Fibroblast of pulmonary artery (primary cell): ENCODE measurements at regions not wholly inside any gene's neighbourhood (a gene's known extent, or its start where the extent isn't known, plus 50 kb on each side); places are given as distances from the start of the nearest gene placed in this dataset.
"Not testable (repeated sequence)": the region's sequence is repeated elsewhere in the genome, so short reads cannot be mapped to it uniquely, and the experiment has no call there.

Experiments
- DNase-seq: peaks from one replicate; pipeline ENCODE4 v3.0.0-alpha.2; 2010; ENCODE audit warnings: low read depth
- H3K4me3 ChIP-seq: replicated peaks from 2 replicates; pipeline ENCODE4 v1.5.1; 2011; ENCODE audit warnings: low read depth, mild to moderate bottlenecking, control low read depth, low read length, moderate library complexity
- CTCF ChIP-seq: IDR thresholded peaks from 2 replicates; pipeline ENCODE4 v1.5.1; 2011; ENCODE audit warnings: mild to moderate bottlenecking, control low read depth, low read length, inconsistent platforms; ENCODE audit errors: missing control alignments

GRCh38 chr15:77901921-77902750 lies 175.4 kb downstream of the TBC1D2B start:
- TF ChIP-seq CTCF = peak; percentile 8
- no peak overlapping the region for H3K4me3 ChIP-seq
- DNase-seq = no peak

GRCh38 chr15:77901251-77901881 lies 176.1 kb downstream of the TBC1D2B start:
- H3K4me3 ChIP-seq = no peak overlapping the region
- no peak for TF ChIP-seq CTCF
- DNase-seq = no peak

GRCh38 chr15:77900331-77900963 lies 177.1 kb downstream of the TBC1D2B start:
- peak; percentile 41 for TF ChIP-seq CTCF

GRCh38 chr15:77899776-77900175 lies 177.7 kb downstream of the TBC1D2B start:
- H3K4me3 ChIP-seq, DNase-seq: not testable (repeated sequence)

More at GRCh38 chr15:77900331-77900963, 177.1 kb downstream of the TBC1D2B start:
- not testable (repeated sequence) for H3K4me3 ChIP-seq
- peak; percentile 29 for DNase-seq

- DNase-seq = no peak
- no peak for TF ChIP-seq CTCF
Observed at GRCh38 chr15:77898811-77899730, 178.4 kb downstream of the TBC1D2B start.

GRCh38 chr15:77897896-77898406 lies 179.6 kb downstream of the TBC1D2B start:
- no peak for TF ChIP-seq CTCF
- no peak for DNase-seq
- no peak overlapping the region for H3K4me3 ChIP-seq

More at GRCh38 chr15:77898811-77899730, 178.4 kb downstream of the TBC1D2B start:
- no peak overlapping the region for H3K4me3 ChIP-seq

GRCh38 chr15:77897113-77897895 lies 180.2 kb downstream of the TBC1D2B start:
- DNase-seq, H3K4me3 ChIP-seq: not testable (repeated sequence)

- H3K4me3 ChIP-seq, DNase-seq: not testable (repeated sequence)
Observed at GRCh38 chr15:77896147-77897112, 181.1 kb downstream of the TBC1D2B start.
